Tibial nerve (tissue), 4 donors: ENCODE measurements at regions not wholly inside any gene's neighbourhood (a gene's known extent, or its start where the extent isn't known, plus 50 kb on each side); places are given as distances from the start of the nearest gene placed in this dataset.

Experiments
- DNase-seq, 2 donors: peaks; one replicate each; pipeline ENCODE4 v3.0.0-alpha.2; 2019; ENCODE audit warnings: low spot score in 2 of 2
- H3K27ac ChIP-seq, 4 donors: fragments of 200-600 bp; sonication (generic) in 3 of 4; one replicate each; pipeline ENCODE4 v1.5.1; 2017 to 2019; ENCODE audit warnings: mild to moderate bottlenecking in 1 of 4
- H3K27me3 ChIP-seq, 2 donors: fragments of 200-600 bp; sonication (generic) in 1 of 2; one replicate each; pipeline versions ENCODE4 v1.5.1 to v1.6.0; 2017 to 2019
- H3K36me3 ChIP-seq, 3 donors: fragments of 200-600 bp; sonication (generic); one replicate each; pipeline ENCODE4 v1.5.1; 2018 to 2019
- H3K4me1 ChIP-seq, 4 donors: fragments of 200-600 bp; sonication (generic) in 3 of 4; one replicate each; pipeline ENCODE4 v1.5.1; 2017 to 2019
- H3K4me3 ChIP-seq, 4 donors: fragments of 200-600 bp; sonication (generic) in 3 of 4; one replicate each; pipeline ENCODE4 v1.5.1; 2017 to 2019; ENCODE audit warnings: mild to moderate bottlenecking in 1 of 4, moderate library complexity in 1 of 4
- H3K9me3 ChIP-seq, 4 donors: fragments of 200-600 bp; sonication (generic) in 3 of 4; one replicate each; pipeline ENCODE4 v1.5.1; 2017 to 2019
- EP300 ChIP-seq, 2 donors: sonication (generic); formaldehyde crosslinking; IDR thresholded peaks; one replicate each; pipeline ENCODE4 v1.6.1; 2017; ENCODE audit warnings: antibody characterized with exemption in 2 of 2, mild to moderate bottlenecking in 1 of 2
- POLR2A ChIP-seq, 2 donors: fragments of 450-650 bp; IDR thresholded peaks; one replicate each; pipeline ENCODE4 v1.6.1; 2017; ENCODE audit warnings: antibody characterized with exemption in 2 of 2, mild to moderate bottlenecking in 2 of 2, moderate library complexity in 2 of 2
- WGBS, 2 donors: methylation state at CpG; one replicate each; pipeline ENCODE4 v1.1.5; 2018; 5-methylcytosine and 5-hydroxymethylcytosine counted together
- TF ChIP-seq, protein P1 (sequence below), 5 experiments: fragments of 200-600 bp in 3 of 5; fragments of 450-650 bp in 2 of 5; sonication (generic) in 3 of 5; IDR thresholded peaks; one replicate each; pipeline ENCODE4 v1.5.1; 2016 to 2019; ENCODE audit warnings: antibody characterized with exemption in 5 of 5, mild to moderate bottlenecking in 3 of 5, moderate library complexity in 2 of 5

DNA sequence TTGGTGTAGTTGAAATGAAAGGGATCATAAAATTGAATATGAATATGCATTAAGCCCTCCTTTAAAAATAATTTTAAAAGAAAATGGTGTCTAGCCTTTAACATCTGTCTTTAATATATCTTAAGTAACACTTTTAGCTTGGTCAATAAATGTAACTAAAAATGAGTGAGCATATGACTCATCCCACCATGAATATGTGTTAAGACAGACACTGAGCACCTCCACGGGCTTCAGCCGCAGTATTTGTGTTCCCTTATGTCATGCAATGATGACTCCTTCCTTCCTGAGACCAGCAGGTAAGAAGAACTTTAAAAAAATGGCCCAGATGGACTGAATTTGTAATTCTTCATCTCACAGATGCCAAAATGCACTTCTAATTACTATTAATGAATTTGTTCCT, 563.2 kb downstream of the NR2F1-AS1 start:
- Histone ChIP-seq H3K4me3 (no peak overlapping the region), H3K36me3 (no peaks in the 10 kb centered on the region), H3K27me3 (no peaks in the 10 kb centered on the region), H3K9me3 (no peaks in the 10 kb centered on the region), H3K4me1 (peaks cover 0 to 2% (median 0%) of the 10 kb centered on the region in 4 donors), H3K27ac (no peak overlapping the region)
- TF ChIP-seq EP300 (IDR thresholded peaks at IDR 0.05) (no peak), POLR2A (IDR thresholded peaks at IDR 0.05) (no peak)
- TF ChIP-seq, protein P1, sequence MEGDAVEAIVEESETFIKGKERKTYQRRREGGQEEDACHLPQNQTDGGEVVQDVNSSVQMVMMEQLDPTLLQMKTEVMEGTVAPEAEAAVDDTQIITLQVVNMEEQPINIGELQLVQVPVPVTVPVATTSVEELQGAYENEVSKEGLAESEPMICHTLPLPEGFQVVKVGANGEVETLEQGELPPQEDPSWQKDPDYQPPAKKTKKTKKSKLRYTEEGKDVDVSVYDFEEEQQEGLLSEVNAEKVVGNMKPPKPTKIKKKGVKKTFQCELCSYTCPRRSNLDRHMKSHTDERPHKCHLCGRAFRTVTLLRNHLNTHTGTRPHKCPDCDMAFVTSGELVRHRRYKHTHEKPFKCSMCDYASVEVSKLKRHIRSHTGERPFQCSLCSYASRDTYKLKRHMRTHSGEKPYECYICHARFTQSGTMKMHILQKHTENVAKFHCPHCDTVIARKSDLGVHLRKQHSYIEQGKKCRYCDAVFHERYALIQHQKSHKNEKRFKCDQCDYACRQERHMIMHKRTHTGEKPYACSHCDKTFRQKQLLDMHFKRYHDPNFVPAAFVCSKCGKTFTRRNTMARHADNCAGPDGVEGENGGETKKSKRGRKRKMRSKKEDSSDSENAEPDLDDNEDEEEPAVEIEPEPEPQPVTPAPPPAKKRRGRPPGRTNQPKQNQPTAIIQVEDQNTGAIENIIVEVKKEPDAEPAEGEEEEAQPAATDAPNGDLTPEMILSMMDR (IDR thresholded peaks at IDR 0.05), result no peak
- DNase-seq, result no peak
- WGBS, 2 donors, result 86 to 94% methylated on average over 2 of the region's 2 CpGs

DNA sequence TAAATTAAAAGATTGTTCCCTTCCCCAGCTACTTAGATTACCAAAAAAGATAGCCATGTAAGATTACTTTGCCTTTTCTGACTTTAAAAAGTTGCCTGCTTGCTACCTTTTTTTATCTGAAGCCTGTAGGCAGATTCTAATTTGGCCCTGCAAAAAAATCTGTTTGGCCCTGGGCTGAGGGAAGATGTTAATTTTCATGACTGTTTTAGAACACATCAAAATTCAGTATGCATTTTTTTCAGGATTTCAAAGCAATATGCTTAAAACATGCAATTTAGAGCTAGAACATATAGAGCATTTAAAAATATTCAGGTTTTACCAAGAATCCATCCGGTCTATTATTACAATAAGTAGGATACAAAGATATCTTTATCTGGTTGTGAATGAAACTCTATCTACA, 563.6 kb downstream of the NR2F1-AS1 start:
- Histone ChIP-seq H3K27me3 (no peaks in the 10 kb centered on the region), H3K9me3 (no peaks in the 10 kb centered on the region), H3K36me3 (no peaks in the 10 kb centered on the region), H3K27ac (no peak overlapping the region), H3K4me1 (no peaks in the 10 kb centered on the region), H3K4me3 (no peak overlapping the region)
- WGBS, 2 donors, result 68% methylated on average over 1 of the region's 1 CpG
- DNase-seq, result no peak
- TF ChIP-seq, protein P1 (IDR thresholded peaks at IDR 0.05), result no peak
- no peak for TF ChIP-seq EP300 (IDR thresholded peaks at IDR 0.05)
- TF ChIP-seq POLR2A (IDR thresholded peaks at IDR 0.05), result no peak

DNA sequence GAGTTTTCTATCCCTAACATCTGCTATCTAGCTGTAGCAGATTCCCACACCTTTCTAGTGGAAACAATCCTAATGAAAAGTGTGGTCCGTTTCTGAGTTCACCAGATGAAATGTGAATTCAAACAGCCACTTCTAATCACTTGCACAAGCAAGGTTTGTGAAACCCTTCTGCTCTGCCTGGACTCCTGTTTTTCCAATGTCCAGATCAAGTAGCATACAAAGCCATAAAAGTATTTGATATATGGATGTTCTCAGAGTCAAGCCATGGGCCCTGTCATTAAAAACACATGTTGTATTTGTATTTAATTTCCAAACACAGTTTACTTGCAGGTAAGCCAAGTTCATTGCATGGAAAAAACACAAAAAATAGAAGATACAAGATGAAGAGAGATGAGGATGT, 570.4 kb downstream of the NR2F1-AS1 start:
- 77 to 88% methylated on average over 1 of the region's 1 CpG for WGBS, 2 donors
- H3K4me3 ChIP-seq, result no peak overlapping the region
- no peak overlapping the region for H3K27ac ChIP-seq
- H3K36me3 ChIP-seq, result no peaks in the 10 kb centered on the region
- no peak for DNase-seq
- no peaks in the 10 kb centered on the region for H3K4me1 ChIP-seq
- TF ChIP-seq, protein P1 (IDR thresholded peaks at IDR 0.05), result no peak
- H3K27me3 ChIP-seq, result no peaks in the 10 kb centered on the region
- no peaks in the 10 kb centered on the region for H3K9me3 ChIP-seq

DNA sequence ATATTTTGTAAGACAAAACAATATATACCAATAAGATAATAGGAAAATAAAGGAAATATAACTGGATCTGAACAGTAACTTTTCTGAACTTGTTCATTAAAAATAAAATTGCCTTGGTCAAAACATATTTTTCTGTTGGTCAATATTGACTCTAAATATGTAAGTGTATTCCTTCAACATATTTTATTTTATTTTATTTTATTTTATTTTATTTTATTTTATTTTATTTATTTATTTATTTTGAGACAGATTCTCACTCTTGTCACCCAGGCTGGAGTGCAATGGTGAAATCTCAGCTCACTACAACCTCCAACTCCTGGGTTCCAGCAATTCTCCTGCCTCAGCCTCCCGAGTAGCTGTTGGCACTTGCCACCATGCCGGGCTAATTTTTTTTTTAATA, 571.0 kb downstream of the NR2F1-AS1 start:
- no peaks in the 10 kb centered on the region for H3K9me3 ChIP-seq
- no peaks in the 10 kb centered on the region for H3K4me1 ChIP-seq
- TF ChIP-seq EP300 (IDR thresholded peaks at IDR 0.05), result no peak
- TF ChIP-seq, protein P1 (IDR thresholded peaks at IDR 0.05), result no peak
- TF ChIP-seq POLR2A (IDR thresholded peaks at IDR 0.05), result no peak
- 68 to 74% methylated on average over 2 of the region's 2 CpGs for WGBS, 2 donors
- no peak overlapping the region for H3K27ac ChIP-seq
- no peak overlapping the region for H3K4me3 ChIP-seq
- no peaks in the 10 kb centered on the region for H3K36me3 ChIP-seq
- no peaks in the 10 kb centered on the region for H3K27me3 ChIP-seq
- no peak for DNase-seq

DNA sequence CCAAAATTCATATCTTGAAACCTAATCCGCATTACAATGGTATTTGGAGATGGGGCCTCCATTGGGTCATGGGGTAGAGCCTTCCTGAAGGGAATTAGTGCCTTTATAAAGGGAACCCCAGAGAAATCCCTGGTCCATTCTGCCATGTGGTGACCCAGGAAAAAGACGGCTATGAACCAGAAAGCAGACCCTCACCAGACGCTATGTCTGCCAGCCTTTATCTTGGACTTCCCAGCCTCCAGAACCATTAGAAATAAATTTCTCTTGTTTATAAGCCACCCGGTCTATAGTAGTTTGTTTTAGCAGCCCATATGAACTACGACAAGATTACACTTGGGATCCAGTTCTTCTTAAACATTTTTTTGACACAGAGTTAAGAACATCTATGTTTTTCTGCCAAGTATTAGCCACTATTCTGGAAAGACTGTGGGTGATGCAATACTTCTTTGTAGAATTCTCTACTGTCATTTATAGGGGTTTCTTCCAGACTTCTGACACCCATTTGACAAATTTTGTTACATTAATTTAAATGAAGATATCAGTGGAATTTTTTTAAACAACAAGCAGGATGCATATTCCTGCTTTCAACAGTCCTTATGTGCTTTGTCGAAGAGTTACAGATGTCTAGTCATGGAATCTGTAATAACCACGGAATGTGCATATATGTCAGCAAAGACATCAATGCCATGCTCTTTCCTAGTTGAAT, 572.4 kb downstream of the NR2F1-AS1 start:
- no peaks in the 10 kb centered on the region for H3K27me3 ChIP-seq
- H3K4me1 ChIP-seq, result no peaks in the 10 kb centered on the region
- no peaks in the 10 kb centered on the region for H3K9me3 ChIP-seq
- H3K27ac ChIP-seq, result no peak overlapping the region
- H3K36me3 ChIP-seq, result no peaks in the 10 kb centered on the region
- TF ChIP-seq, protein P1 (IDR thresholded peaks at IDR 0.05), result no peak
- TF ChIP-seq EP300 (IDR thresholded peaks at IDR 0.05), result no peak
- no peak for TF ChIP-seq POLR2A (IDR thresholded peaks at IDR 0.05)
- 88 to 90% methylated on average over 7 of the region's 7 CpGs for WGBS, 2 donors
- H3K4me3 ChIP-seq, result no peak overlapping the region
- DNase-seq, result no peak
